HG02870 (cell line): ENCODE measurements at regions not wholly inside any gene's neighbourhood (a gene's known extent, or its start where the extent isn't known, plus 50 kb on each side); places are given as distances from the start of the nearest gene placed in this dataset.
"Not testable (repeated sequence)": the region's sequence is repeated elsewhere in the genome, so short reads cannot be mapped to it uniquely, and the experiment has no call there.

Experiments used
- ATAC-seq: cut with Tn5 transposase; IDR thresholded peaks from one replicate; pipeline ENCODE4 v1.9.1; 2021; ENCODE audit warnings: mild to moderate bottlenecking, moderate library complexity; ENCODE audit not compliant: unreplicated experiment

DNA sequence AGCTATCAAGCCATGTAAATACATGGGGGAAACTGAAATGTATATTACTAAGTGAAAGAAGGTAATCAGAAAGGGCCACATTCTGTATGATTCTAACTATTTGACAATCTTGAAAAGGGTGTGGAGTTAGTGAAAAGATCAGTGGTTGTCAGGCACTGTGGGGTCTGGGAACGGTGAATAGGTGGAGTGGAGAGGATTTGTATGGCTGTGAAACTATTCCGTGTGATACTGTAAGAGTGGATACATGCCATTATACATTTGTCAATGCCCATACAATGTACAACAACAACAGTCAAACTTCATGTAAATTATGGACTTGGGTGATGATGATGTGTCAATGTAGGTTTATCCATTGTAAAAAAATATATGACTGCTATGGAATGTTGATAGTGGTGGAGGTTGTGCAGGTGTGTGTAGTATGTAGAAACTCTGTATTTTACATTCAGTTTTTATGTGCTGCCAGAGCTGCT lies 1116.2 kb downstream of the SUCLG1 start:
- ATAC-seq, result no peak

GRCh38 chr2:83340424-83340823 lies 1118.7 kb downstream of the SUCLG1 start:
- no peak for ATAC-seq

- ATAC-seq, result not testable (repeated sequence)
Measured at GRCh38 chr2:83339942-83340341, 1119.1 kb downstream of the SUCLG1 start.

- ATAC-seq, result no peak
Measured at GRCh38 chr2:83331810-83332209, 1127.3 kb downstream of the SUCLG1 start.

- no peak for ATAC-seq
Measured at GRCh38 chr2:83323038-83323437, 1136.0 kb downstream of the SUCLG1 start.

- no peak for ATAC-seq
Measured at GRCh38 chr2:83320053-83320452, 1139.0 kb downstream of the SUCLG1 start.

- ATAC-seq, result no peak
Measured at GRCh38 chr2:83305758-83306378, 1153.2 kb downstream of the SUCLG1 start.

- ATAC-seq, result no peak
Measured at GRCh38 chr2:83291083-83291482, 1168.0 kb downstream of the SUCLG1 start.

DNA sequence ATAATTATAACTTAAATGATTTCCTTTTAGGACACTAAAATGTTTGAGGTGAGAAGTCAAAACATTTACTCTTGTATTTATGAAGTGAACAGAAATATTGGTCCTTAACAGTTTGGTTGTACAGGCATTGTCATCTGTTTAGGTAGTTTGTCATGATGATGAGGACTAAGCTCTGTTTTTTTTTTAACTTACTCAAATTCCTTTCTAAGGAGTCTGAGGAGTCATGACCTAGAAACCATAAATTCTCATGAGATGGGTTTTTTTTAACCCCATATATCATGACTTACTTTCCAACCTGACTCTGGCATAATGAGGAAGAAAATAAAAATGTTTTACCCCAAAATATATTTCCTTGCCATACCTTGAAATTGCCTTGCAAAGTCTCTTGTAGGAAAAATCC lies 1176.2 kb downstream of the SUCLG1 start:
- no peak for ATAC-seq

DNA sequence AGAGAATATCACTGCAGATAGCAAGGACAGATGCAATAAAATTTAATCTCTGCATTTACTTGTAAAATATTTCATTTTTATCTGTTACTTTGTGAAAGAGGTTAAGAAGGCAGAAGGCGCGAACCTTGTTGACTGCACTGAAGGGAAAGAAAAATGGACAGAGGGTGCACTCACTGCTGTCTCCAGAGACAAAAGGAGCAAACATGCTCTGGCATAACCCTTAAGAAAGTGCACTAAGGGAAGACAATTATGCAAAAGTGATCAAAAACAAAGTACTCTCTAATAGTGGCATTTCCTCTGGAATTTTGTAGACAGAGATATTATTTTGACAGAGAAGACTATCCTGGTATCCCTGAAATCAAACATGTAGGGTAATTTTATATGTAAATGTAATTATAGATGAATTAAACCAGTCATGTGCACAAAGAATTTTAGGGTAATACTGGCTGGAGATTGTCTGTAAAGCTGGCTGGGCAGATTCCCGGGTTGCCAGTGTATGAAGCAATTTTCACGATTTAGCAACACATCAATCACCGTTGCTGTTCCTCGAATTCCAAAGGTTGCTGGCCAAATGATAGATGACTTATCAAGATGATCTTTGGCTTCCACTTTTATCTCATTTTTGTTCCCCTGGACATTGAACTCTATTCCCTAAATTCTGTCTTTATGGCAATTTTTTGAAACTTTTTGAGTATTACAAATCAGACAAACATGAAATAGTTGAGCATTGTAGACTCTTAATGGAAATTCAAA lies 1176.9 kb downstream of the SUCLG1 start:
- no peak for ATAC-seq

- no peak for ATAC-seq
Measured at GRCh38 chr2:83280391-83280790, 1178.7 kb downstream of the SUCLG1 start.

GRCh38 chr2:83273322-83273721 lies 1185.8 kb downstream of the SUCLG1 start:
- no peak for ATAC-seq

DNA sequence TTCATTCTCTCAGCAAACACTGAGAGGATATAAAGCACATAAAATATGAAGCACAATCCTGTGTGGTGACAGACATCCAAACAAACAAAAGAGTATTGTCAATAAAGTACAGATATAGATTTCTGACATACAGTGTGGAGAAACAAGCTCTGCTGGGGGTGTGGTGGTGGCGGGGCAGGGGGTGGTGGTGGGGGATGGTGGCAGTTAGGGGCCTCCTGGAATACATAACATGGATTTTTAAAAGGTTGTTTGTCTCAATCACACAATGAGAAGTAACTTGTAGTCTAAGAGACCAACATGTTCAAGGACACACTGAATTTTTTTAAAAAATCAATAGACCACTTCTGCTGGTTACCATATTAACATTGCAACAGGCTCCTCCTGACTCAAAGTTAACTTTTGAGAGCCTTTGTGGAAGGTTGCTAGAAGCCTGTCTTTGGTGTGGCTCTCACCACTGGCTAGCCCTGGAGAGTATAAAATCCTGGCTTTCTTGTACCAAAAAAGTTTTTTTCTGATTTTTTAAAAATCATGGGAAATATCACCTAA lies 1197.4 kb downstream of the SUCLG1 start:
- no peak for ATAC-seq

DNA sequence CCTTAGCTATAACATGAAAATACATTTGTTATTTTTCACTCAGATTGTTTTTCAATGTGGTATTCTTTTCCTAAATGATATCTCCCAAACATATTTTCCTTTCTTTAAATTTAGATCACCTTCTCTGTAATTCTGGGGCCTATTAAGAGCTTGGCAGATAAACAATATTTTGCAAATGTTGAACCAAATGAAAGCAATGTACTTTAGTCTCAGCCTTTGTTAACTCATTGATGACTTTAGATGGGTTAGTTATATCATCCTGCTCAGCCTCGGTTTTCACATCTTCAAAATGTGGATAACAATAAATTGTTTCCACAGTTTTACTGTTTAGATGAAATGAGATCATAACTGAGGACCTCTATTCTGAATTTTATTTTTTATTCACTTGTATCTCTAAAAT lies 1205.2 kb downstream of the SUCLG1 start:
- ATAC-seq, result no peak

- ATAC-seq, result no peak
Measured at GRCh38 chr2:83251321-83251872, 1207.7 kb downstream of the SUCLG1 start.

GRCh38 chr2:83245806-83246537 lies 1213.1 kb downstream of the SUCLG1 start:
- ATAC-seq, result not testable (repeated sequence)

- ATAC-seq, result no peak
Measured at GRCh38 chr2:83240611-83241010, 1218.5 kb downstream of the SUCLG1 start.

DNA sequence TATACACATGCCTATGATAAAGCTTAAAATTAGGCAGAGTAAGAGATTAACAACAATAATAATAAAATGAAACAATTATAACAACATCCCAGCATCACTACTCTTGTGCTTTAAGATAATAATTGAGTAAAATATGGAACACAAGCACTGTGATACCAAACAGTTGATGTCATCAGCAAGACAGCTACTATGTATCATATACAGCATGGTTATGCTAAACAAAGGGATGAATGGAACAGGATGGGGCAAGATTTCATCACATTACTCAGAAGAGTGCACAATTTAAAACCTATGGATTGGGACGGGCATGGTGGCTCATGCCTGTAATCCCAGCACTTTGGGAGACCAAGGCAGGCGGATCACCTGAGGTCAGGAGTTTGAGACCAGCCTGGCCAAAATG lies 1221.0 kb downstream of the SUCLG1 start:
- ATAC-seq, result no peak

DNA sequence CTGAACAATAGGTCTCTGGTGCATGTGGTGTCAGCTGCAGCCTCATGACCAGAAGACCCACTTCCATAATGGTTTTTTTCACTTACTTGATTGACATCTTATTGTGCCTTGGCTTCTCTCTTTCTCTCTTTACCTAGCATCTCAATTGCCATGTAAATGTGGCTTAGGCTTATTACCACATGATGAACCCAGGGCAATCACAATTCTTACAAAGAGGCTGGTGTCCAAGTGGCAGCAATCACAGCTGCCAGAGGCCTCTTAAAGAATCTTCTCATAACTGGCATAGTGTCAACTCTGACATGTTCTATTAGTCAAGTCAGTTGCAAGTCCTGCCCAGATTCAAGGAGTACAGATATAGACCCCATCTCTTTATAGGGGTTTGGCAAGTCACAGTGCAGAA lies 1224.8 kb downstream of the SUCLG1 start:
- ATAC-seq, result no peak

- no peak for ATAC-seq
Measured at GRCh38 chr2:83233781-83234180, 1225.3 kb downstream of the SUCLG1 start.

- no peak for ATAC-seq
Measured at GRCh38 chr2:83233326-83233725, 1225.8 kb downstream of the SUCLG1 start.
